Ovary (tissue), 7 donors: ENCODE measurements at regions not wholly inside any gene's neighbourhood (a gene's known extent, or its start where the extent isn't known, plus 50 kb on each side); places are given as distances from the start of the nearest gene placed in this dataset.

Experiments used
- DNase-seq, 5 donors: peaks; one replicate each; pipeline ENCODE4 v3.0.0-alpha.2; 2019 to 2020
- H3K27ac ChIP-seq, 2 donors: fragments of 200-600 bp; one replicate each; pipeline versions ENCODE4 v1.5.1 to v1.8.0; 2019 to 2022
- H3K27me3 ChIP-seq: fragments of 200-600 bp; one replicate; pipeline ENCODE4 v1.8.0; 2022
- H3K36me3 ChIP-seq: fragments of 200-600 bp; sonication (generic); one replicate; pipeline ENCODE4 v1.5.1; 2019
- H3K4me1 ChIP-seq: one replicate; pipeline ENCODE4 v1.8.1; 2013; ENCODE audit warnings: mild to moderate bottlenecking, moderate library complexity; ENCODE audit not compliant: insufficient read depth
- H3K4me3 ChIP-seq: fragments of 200-600 bp; sonication (generic); one replicate; pipeline ENCODE4 v1.5.1; 2017
- H3K9me3 ChIP-seq, 2 donors: fragments of 200-600 bp in 1 of 2; sonication (generic) in 1 of 2; one replicate each; pipeline versions ENCODE4 v1.5.1 to v1.8.1; 2013 to 2019; ENCODE audit warnings: mild to moderate bottlenecking in 1 of 2, moderate library complexity in 1 of 2
- EP300 ChIP-seq: sonication (generic); formaldehyde crosslinking; IDR thresholded peaks from one replicate; pipeline ENCODE4 v1.6.1; 2017; ENCODE audit warnings: antibody characterized with exemption
- POLR2A ChIP-seq: fragments of 450-650 bp; IDR thresholded peaks from one replicate; pipeline ENCODE4 v1.6.1; 2017; ENCODE audit warnings: antibody characterized with exemption, mild to moderate bottlenecking, moderate library complexity
- WGBS, 3 donors: extraction: QIAGEN DNeasy Blood & Tissue Kit in 1 of 3; methylation state at CpG; one replicate each; pipeline versions ENCODE4 v1.1.5 to v1.1.7; 2013 to 2017; 5-methylcytosine and 5-hydroxymethylcytosine counted together
- intact Hi-C, 4 donors: fragments of 100-400 bp; cut with DNase I; formaldehyde crosslinking; loops; one replicate each; pipeline versions ENCODE4 v1.11.0 to v1.15.1; 2022 to 2023
- TF ChIP-seq, protein P1 (sequence below), 3 donors: fragments of 450-650 bp in 2 of 3; fragments of 200-600 bp in 1 of 3; IDR thresholded peaks; one replicate each; pipeline versions ENCODE4 v1.5.1 to v1.8.0; 2016 to 2022; ENCODE audit warnings: antibody characterized with exemption in 3 of 3, mild to moderate bottlenecking in 1 of 3
- donor health status: DM: no; HTN: no; CAD: no; lungs with moderate emphysema.
- donor health status: DM: no; HTN: no; CAD: no.
- donor health status: Bipolar disorder and iron deficiency.
- donor health status: DM: no; HTN: no; CAD: no.
- donor health status: DM: yes; HTN: yes; CAD: no.

DNA sequence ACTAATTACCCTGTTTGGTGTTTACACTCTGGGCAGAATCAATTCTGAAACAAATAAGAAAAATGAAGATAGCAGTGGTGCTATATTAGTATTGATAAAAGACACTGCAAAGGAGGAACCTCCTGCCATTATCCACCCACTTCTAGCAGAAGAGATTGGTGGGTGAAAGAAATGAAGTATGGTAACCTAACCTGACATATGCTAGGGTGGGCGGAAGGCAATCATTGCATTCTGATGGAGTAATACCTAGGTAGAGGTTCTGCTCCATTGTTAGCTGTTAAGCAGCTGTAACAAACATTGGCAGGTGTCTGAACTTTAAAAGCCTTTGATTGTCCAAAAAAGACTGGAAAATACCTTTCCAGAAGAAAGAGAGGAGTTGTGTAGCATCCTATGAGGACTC is 95.9 kb downstream of the OTUD1 start:
- intact Hi-C loops, result loop anchor here in 1 of 4 donors (5.0 kb wide), 1 partner anchor 222 kb away; no protein-coding TSS in a partner anchor

DNA sequence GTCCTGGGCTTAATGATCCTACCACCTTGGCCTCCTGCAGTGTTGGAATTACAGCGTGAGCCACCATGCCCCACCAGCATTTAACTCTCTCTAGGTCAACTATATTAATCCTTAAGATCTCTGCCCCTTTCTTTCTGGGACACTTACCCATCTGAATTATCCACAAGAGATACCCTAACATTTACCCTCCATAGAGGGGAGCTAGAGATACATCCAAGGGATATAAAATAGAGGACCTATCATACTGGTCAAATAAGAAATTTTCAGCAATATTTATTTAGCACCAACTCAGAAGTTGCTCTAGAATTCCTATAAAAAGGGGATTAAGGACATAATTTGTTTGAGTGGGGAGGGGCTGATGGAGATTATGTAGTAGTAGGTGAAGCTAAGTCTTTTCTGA is 96.5 kb downstream of the OTUD1 start:
- no peaks in the 10 kb centered on the region for H3K27me3 ChIP-seq
- no peak for DNase-seq
- WGBS, 3 donors, result 70 to 77% (median 72%) methylated on average over 1 of the region's 1 CpG
- H3K9me3 ChIP-seq, result no peaks in the 10 kb centered on the region
- no peaks in the 10 kb centered on the region for H3K4me1 ChIP-seq
- intact Hi-C loops, result no loop called here
- no peaks in the 10 kb centered on the region for H3K36me3 ChIP-seq
- no peak overlapping the region for H3K27ac ChIP-seq
- H3K4me3 ChIP-seq, result no peak overlapping the region
- no peak for TF ChIP-seq EP300
- TF ChIP-seq POLR2A, result no peak
- TF ChIP-seq, protein P1, sequence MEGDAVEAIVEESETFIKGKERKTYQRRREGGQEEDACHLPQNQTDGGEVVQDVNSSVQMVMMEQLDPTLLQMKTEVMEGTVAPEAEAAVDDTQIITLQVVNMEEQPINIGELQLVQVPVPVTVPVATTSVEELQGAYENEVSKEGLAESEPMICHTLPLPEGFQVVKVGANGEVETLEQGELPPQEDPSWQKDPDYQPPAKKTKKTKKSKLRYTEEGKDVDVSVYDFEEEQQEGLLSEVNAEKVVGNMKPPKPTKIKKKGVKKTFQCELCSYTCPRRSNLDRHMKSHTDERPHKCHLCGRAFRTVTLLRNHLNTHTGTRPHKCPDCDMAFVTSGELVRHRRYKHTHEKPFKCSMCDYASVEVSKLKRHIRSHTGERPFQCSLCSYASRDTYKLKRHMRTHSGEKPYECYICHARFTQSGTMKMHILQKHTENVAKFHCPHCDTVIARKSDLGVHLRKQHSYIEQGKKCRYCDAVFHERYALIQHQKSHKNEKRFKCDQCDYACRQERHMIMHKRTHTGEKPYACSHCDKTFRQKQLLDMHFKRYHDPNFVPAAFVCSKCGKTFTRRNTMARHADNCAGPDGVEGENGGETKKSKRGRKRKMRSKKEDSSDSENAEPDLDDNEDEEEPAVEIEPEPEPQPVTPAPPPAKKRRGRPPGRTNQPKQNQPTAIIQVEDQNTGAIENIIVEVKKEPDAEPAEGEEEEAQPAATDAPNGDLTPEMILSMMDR (IDR thresholded peaks at IDR 0.05), result no peak

More for the DNA sequence above, 95.9 kb downstream of the OTUD1 start:
- 90 to 100% (median 93%) methylated on average over 1 of the region's 1 CpG for WGBS, 3 donors
- DNase-seq, result no peak
- Histone ChIP-seq H3K27ac (no peak overlapping the region), H3K27me3 (no peaks in the 10 kb centered on the region), H3K4me3 (no peak overlapping the region), H3K9me3 (no peaks in the 10 kb centered on the region), H3K4me1 (no peaks in the 10 kb centered on the region), H3K36me3 (no peaks in the 10 kb centered on the region)
- TF ChIP-seq POLR2A (no peak), EP300 (no peak)
- TF ChIP-seq, protein P1 (IDR thresholded peaks at IDR 0.05), result no peak

DNA sequence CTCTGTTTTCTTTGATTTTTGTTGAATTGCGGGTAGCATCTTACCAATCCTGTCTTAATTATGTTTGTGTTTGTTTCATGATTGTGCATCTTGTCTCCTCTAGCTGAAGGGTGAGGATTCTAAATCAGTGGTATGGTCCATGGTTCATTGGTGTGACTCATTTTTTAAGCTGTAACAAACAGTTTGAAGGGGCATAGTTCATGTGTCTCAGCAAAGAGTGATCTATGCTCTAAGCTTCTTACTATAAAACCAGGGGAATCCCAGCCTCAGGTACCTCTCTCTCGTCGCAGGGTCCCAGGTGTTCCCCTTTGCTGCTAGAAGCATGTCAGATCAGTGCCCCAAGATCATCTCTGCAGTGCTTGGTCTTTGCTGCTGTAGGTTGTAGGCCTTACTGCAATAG is 100.1 kb downstream of the OTUD1 start:
- no peak for DNase-seq
- 92 to 95% (median 94%) methylated on average over 3 of the region's 3 CpGs for WGBS, 3 donors
- intact Hi-C loops, result no loop called here
- no peak overlapping the region for H3K27ac ChIP-seq
- H3K36me3 ChIP-seq, result no peaks in the 10 kb centered on the region
- H3K27me3 ChIP-seq, result no peaks in the 10 kb centered on the region
- H3K9me3 ChIP-seq, result no peaks in the 10 kb centered on the region
- no peaks in the 10 kb centered on the region for H3K4me1 ChIP-seq
- TF ChIP-seq POLR2A (no peak), EP300 (no peak)
- TF ChIP-seq, protein P1 (IDR thresholded peaks at IDR 0.05), result no peak
- H3K4me3 ChIP-seq, result no peak overlapping the region

DNA sequence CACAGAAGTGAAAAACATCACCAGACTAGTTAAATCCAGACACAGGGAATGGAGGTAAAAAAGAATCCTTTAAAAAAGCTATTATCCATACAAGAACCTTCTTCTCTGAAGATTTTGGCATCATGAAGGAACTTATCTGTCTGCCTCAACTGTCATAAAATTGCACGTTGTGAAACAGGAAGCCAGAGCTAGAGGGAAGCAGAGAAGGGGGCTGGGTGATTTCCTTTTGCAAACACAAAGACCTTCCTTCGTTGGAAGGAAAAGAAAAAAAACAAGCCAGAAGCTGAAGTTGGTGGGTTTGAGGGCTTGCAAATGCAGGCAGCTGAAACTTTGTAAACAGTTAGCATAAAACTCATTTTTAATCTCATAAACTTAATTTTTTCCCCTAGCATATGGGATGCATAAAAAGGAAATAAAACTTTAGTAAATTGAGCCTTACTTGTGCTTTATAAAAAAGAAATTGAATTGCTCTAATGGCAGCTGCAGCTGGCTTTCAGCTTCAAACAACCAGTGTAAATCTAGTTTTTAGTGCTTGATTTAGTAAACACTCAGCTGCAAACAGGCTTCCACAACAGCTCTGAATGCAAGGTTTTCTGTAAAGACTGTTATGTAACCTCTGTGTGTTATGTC is 101.6 kb downstream of the OTUD1 start:
- TF ChIP-seq, protein P1 (IDR thresholded peaks at IDR 0.05), result no peak
- TF ChIP-seq POLR2A (no peak), EP300 (no peak)
- 0 to 1% (median 1%) methylated on average over 2 of the region's 2 CpGs for WGBS, 3 donors
- Histone ChIP-seq H3K4me1 (no peaks in the 10 kb centered on the region), H3K27ac (no peak overlapping the region), H3K4me3 (no peak overlapping the region), H3K36me3 (no peaks in the 10 kb centered on the region), H3K27me3 (no peaks in the 10 kb centered on the region), H3K9me3 (no peaks in the 10 kb centered on the region)
- intact Hi-C loops, result no loop called here
- no peak for DNase-seq
